HG03460 (cell line): ENCODE measurements at regions not wholly inside any gene's neighbourhood (a gene's known extent, or its start where the extent isn't known, plus 50 kb on each side); places are given as distances from the start of the nearest gene placed in this dataset.
"Not testable (repeated sequence)": the region's sequence is repeated elsewhere in the genome, so short reads cannot be mapped to it uniquely, and the experiment has no call there.

Experiments used
- ATAC-seq: cut with Tn5 transposase; IDR thresholded peaks from one replicate; pipeline ENCODE4 v1.9.1; 2021; ENCODE audit not compliant: unreplicated experiment

- not testable (repeated sequence) for ATAC-seq
These were observed 351.7 kb upstream of the FRG2C start for GRCh38 chr3:75312469-75312868.

GRCh38 chr3:75319776-75320175, 344.4 kb upstream of the FRG2C start:
- ATAC-seq: not testable (repeated sequence)

- ATAC-seq: no peak
These were observed 343.8 kb upstream of the FRG2C start for GRCh38 chr3:75320369-75320768.

GRCh38 chr3:75321060-75321459, 343.1 kb upstream of the FRG2C start:
- ATAC-seq: no peak

GRCh38 chr3:75323936-75324335, 340.2 kb upstream of the FRG2C start:
- ATAC-seq: not testable (repeated sequence)

GRCh38 chr3:75325716-75326115, 338.4 kb upstream of the FRG2C start:
- ATAC-seq: no peak

GRCh38 chr3:75327453-75327852, 336.7 kb upstream of the FRG2C start:
- ATAC-seq: no peak

- ATAC-seq: no peak
These were observed 334.5 kb upstream of the FRG2C start for GRCh38 chr3:75329476-75330097.

GRCh38 chr3:75330446-75330845, 333.7 kb upstream of the FRG2C start:
- not testable (repeated sequence) for ATAC-seq

GRCh38 chr3:75332090-75332489, 332.0 kb upstream of the FRG2C start:
- not testable (repeated sequence) for ATAC-seq

- ATAC-seq: no peak
These were observed 331.3 kb upstream of the FRG2C start for GRCh38 chr3:75332794-75333193.

- no peak for ATAC-seq
These were observed 329.8 kb upstream of the FRG2C start for GRCh38 chr3:75334299-75334698.

- no peak for ATAC-seq
These were observed 326.8 kb upstream of the FRG2C start for GRCh38 chr3:75337226-75337900.

GRCh38 chr3:75338342-75338741, 325.8 kb upstream of the FRG2C start:
- ATAC-seq: no peak

- no peak for ATAC-seq
These were observed 322.6 kb upstream of the FRG2C start for GRCh38 chr3:75341324-75342067.

GRCh38 chr3:75342425-75342824, 321.7 kb upstream of the FRG2C start:
- ATAC-seq: no peak

- ATAC-seq: not testable (repeated sequence)
These were observed 313.6 kb upstream of the FRG2C start for GRCh38 chr3:75350536-75350935.

- ATAC-seq: not testable (repeated sequence)
These were observed 301.9 kb upstream of the FRG2C start for GRCh38 chr3:75362086-75362784.

- not testable (repeated sequence) for ATAC-seq
These were observed 291.2 kb upstream of the FRG2C start for GRCh38 chr3:75372964-75373363.

GRCh38 chr3:75379840-75380239, 284.3 kb upstream of the FRG2C start:
- ATAC-seq: not testable (repeated sequence)

- ATAC-seq: no peak
These were observed 283.8 kb upstream of the FRG2C start for GRCh38 chr3:75380276-75380771.
